NT2/D1 (cell line): ENCODE measurements at regions not wholly inside any gene's neighbourhood (a gene's known extent, or its start where the extent isn't known, plus 50 kb on each side); places are given as distances from the start of the nearest gene placed in this dataset.

Source experiments
- DNase-seq: peaks from one replicate; pipeline ENCODE4 v3.0.0-alpha.2; 2011; ENCODE audit warnings: low read depth, low spot score
- H3K27me3 ChIP-seq: 2 replicates; pipeline ENCODE4 v1.6.0; 2011; ENCODE audit warnings: mild to moderate bottlenecking; ENCODE audit not compliant: insufficient read length, insufficient read depth
- H3K36me3 ChIP-seq: 2 replicates; pipeline ENCODE4 v1.6.1; 2011; ENCODE audit warnings: mild to moderate bottlenecking, low read length, mixed read lengths; ENCODE audit not compliant: insufficient read depth, insufficient read length
- H3K4me1 ChIP-seq: 2 replicates; pipeline ENCODE4 v1.5.1; 2011; ENCODE audit not compliant: insufficient read depth, insufficient read length
- H3K4me3 ChIP-seq: 2 replicates; pipeline ENCODE4 v1.5.1; 2011; ENCODE audit warnings: low read depth; ENCODE audit not compliant: insufficient read length
- H3K9ac ChIP-seq: 2 replicates; pipeline ENCODE4 v1.6.0; 2011; ENCODE audit warnings: low read depth; ENCODE audit not compliant: insufficient read length
- H3K9me3 ChIP-seq: 2 replicates; pipeline ENCODE4 v1.5.1; 2011; ENCODE audit warnings: mild to moderate bottlenecking, low read length; ENCODE audit not compliant: insufficient read depth
- SUZ12 ChIP-seq: IDR thresholded peaks from 2 replicates; pipeline ENCODE4 v1.6.1; 2011; ENCODE audit not compliant: insufficient read length, insufficient read depth; ENCODE audit errors: extremely low read depth
- YY1 ChIP-seq: IDR thresholded peaks from 2 replicates; pipeline ENCODE4 v1.6.1; 2011; ENCODE audit not compliant: insufficient read length, insufficient read depth
- ZNF274 ChIP-seq: IDR thresholded peaks from 2 replicates; pipeline ENCODE4 v1.6.1; 2011; ENCODE audit warnings: mild to moderate bottlenecking, low read depth, low read length

DNA sequence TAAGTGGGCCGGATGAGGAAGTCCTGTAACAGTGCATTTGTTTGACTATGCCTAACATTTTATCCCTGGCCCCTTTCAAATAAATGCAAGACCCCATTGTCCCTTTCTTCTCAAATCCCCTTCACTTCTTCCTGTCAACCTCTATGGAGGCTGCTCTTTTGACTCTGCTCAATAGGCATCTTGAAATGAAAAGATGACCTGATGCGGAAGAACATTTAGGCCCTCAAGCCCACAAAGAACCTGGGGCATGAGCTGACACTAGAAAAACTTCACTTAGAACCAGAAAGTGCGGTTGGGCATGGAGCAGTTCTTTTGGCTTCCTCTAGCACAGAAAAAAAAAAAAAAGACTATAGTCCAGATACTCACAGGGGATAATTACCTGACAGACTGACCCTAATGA lies 1434.7 kb upstream of the WWC1 start:
- Histone ChIP-seq H3K4me1 (no peaks in the 10 kb centered on the region), H3K36me3 (no peaks in the 10 kb centered on the region), H3K9ac (no peak overlapping the region), H3K4me3 (no peak overlapping the region), H3K9me3 (no peaks in the 10 kb centered on the region), H3K27me3 (no peaks in the 10 kb centered on the region)
- TF ChIP-seq YY1 (no peak), ZNF274 (no peak), SUZ12 (no peak)
- DNase-seq, result no peak

DNA sequence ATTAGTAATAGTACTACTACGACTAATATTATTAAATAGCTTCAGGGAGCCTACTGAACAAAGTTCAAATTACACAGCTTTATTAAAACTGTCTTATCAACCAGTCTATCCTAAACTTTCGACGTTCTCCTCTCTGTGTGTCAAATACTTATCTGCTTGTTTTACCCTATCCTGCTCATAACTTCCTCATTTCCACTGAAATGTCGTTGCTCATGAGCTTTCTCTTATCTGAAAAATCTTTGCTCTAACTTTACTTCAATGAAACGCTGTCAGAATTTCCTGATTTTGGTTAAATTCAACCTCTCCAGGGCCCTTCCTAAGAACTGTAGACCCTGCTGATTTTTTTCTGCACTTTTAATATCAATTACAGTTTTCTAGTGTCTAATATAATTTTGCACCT lies 1431.0 kb upstream of the WWC1 start:
- no peak for TF ChIP-seq SUZ12
- TF ChIP-seq YY1, result no peak
- TF ChIP-seq ZNF274, result no peak
- DNase-seq, result no peak
- no peaks in the 10 kb centered on the region for H3K27me3 ChIP-seq
- no peak overlapping the region for H3K4me3 ChIP-seq
- H3K9ac ChIP-seq, result no peak overlapping the region
- H3K36me3 ChIP-seq, result no peaks in the 10 kb centered on the region
- no peaks in the 10 kb centered on the region for H3K9me3 ChIP-seq
- no peaks in the 10 kb centered on the region for H3K4me1 ChIP-seq

DNA sequence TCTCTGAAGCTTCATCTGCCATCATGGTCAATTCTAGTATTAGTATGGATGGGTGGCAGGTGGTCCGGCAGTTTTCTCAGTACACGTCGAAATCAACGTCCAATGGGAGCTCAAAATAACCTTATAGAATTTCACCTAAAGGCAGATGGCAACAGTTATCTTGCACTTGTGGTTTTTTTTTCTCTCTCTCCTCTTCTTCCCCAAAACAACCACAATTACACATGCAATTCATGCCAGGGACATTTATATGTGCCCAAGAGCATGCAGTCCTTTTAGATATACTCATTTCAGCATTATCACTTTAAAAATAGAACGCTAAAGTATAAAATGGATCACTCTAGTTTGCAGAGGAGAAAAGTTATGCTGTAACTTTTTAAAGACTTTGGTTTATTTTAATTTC lies 1428.9 kb upstream of the WWC1 start:
- Histone ChIP-seq H3K36me3 (no peaks in the 10 kb centered on the region), H3K9ac (no peak overlapping the region), H3K4me1 (no peaks in the 10 kb centered on the region), H3K4me3 (no peak overlapping the region), H3K27me3 (no peaks in the 10 kb centered on the region), H3K9me3 (no peaks in the 10 kb centered on the region)
- TF ChIP-seq YY1 (no peak), SUZ12 (no peak), ZNF274 (no peak)
- DNase-seq, result no peak

DNA sequence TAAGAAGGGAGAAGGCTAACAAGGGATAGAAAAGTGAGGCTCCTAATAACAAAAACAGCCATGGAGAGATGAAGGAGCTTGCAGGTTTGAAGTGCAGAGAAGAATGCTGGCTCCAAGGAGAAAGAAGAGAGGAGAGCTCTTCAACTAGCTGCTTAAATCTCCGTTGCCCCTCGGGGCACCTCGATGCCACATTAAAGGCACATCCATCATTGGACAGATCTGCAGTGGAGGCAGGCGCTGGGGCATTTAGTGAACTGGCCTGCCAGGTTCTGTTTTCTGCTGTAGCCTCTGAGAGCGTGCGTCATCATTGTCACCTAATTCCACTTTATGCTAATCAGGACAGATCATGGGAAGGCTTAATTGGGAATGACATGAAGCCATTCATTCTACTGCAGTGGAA lies 1426.2 kb upstream of the WWC1 start:
- H3K4me1 ChIP-seq, result no peaks in the 10 kb centered on the region
- no peak for DNase-seq
- H3K9me3 ChIP-seq, result no peaks in the 10 kb centered on the region
- no peak overlapping the region for H3K9ac ChIP-seq
- no peak overlapping the region for H3K4me3 ChIP-seq
- TF ChIP-seq ZNF274, result no peak
- no peak for TF ChIP-seq YY1
- no peak for TF ChIP-seq SUZ12
- no peaks in the 10 kb centered on the region for H3K36me3 ChIP-seq
- H3K27me3 ChIP-seq, result no peaks in the 10 kb centered on the region

DNA sequence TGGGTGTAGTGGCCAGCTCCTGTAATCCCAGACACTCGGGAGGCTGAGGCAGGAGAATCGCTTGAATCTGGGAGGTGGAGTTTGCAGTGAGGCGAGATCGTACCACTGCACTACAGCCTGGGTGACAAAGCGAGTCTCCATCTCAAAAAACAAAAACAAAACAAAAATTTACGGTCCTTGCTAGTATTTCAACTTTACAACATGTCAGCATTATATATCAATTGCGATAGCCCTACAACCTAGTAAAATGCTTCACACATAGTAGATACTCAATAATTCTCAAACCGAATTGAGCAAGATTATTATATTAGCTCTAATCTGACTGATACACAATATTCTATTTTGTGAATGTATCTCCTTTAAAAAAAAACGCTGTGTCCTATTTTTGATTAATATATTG lies 1411.0 kb upstream of the WWC1 start:
- Histone ChIP-seq H3K9ac (no peak overlapping the region), H3K27me3 (no peaks in the 10 kb centered on the region), H3K36me3 (no peaks in the 10 kb centered on the region), H3K4me3 (no peak overlapping the region), H3K9me3 (no peaks in the 10 kb centered on the region), H3K4me1 (no peaks in the 10 kb centered on the region)
- no peak for TF ChIP-seq SUZ12
- no peak for TF ChIP-seq YY1
- TF ChIP-seq ZNF274, result no peak
- no peak for DNase-seq

DNA sequence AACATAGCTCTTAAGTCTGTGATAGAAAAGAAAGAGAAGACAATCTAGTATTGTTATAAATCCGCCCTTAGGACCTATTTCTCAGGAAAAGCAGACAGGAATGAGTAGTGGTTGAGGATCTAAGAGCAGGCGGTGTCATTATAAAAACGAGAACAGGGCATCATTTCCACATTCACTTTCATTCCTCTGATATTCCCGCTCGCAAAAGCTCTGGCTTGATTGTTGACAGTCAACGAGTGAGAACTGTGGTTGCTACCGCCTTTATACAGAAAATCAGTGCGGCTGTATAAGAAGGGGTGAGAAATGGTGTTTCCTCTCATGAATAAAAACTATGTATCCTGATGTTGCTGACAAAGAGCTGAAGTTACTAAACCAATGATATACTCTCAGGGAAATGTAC lies 1409.6 kb upstream of the WWC1 start:
- Histone ChIP-seq H3K36me3 (no peaks in the 10 kb centered on the region), H3K9me3 (no peaks in the 10 kb centered on the region), H3K9ac (no peak overlapping the region), H3K4me3 (no peak overlapping the region), H3K4me1 (no peaks in the 10 kb centered on the region), H3K27me3 (no peaks in the 10 kb centered on the region)
- TF ChIP-seq SUZ12, result no peak
- DNase-seq, result no peak

DNA sequence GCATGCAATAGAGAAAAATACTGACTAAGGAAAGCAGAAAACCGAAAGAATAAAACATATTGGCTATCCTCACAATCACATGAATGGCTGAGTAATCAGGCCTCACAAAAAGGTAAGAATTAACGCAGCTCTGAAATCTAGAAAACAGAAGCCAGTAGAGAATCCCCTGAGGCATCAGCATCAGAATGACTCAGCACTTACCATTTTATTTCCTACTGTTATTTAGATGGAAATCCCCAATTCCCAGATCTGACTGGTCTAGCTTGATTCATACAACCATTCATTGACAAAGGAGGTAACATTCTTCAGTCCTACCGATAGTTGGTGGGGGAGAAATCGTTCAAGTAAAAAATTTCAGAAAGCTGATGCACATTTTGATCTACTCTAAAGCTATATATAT lies 1408.4 kb upstream of the WWC1 start:
- H3K4me1 ChIP-seq, result no peaks in the 10 kb centered on the region
- TF ChIP-seq ZNF274 (no peak), SUZ12 (no peak), YY1 (no peak)
- no peak overlapping the region for H3K9ac ChIP-seq
- DNase-seq, result peak; percentile 27
- no peak overlapping the region for H3K4me3 ChIP-seq
- no peaks in the 10 kb centered on the region for H3K36me3 ChIP-seq
- H3K27me3 ChIP-seq, result no peaks in the 10 kb centered on the region
- H3K9me3 ChIP-seq, result no peaks in the 10 kb centered on the region

DNA sequence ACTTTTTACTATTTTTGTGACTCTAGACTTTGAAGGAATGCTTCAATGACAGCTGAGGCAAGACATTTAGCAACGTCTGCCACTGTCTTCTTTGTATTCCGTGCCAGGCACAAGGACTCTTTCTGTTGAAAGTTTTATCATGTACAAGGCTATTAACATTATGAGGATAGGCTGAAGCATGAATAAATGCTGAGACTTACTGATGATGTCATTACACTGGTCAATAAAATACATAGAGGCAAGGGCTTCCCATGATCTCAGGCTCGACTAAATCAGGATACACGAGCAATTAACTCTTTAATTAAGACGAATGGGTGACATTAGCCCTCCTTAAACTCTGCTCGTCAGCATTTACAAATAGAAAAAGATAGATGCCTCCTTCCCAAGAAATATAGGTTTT lies 1393.3 kb upstream of the WWC1 start:
- Histone ChIP-seq H3K9ac (no peak overlapping the region), H3K36me3 (no peaks in the 10 kb centered on the region), H3K9me3 (no peaks in the 10 kb centered on the region), H3K4me1 (no peaks in the 10 kb centered on the region), H3K4me3 (no peak overlapping the region), H3K27me3 (no peaks in the 10 kb centered on the region)
- DNase-seq, result no peak
- TF ChIP-seq YY1, result no peak
